Tongue (tissue), 1 donor: ENCODE measurements at regions not wholly inside any gene's neighbourhood (a gene's known extent, or its start where the extent isn't known, plus 50 kb on each side); places are given as distances from the start of the nearest gene placed in this dataset.
"Not testable (repeated sequence)": the region's sequence is repeated elsewhere in the genome, so short reads cannot be mapped to it uniquely, and the experiment has no call there.

ENCODE experiments used
- DNase-seq: peaks from one replicate; pipeline ENCODE4 v3.0.0-alpha.2; 2015

DNA sequence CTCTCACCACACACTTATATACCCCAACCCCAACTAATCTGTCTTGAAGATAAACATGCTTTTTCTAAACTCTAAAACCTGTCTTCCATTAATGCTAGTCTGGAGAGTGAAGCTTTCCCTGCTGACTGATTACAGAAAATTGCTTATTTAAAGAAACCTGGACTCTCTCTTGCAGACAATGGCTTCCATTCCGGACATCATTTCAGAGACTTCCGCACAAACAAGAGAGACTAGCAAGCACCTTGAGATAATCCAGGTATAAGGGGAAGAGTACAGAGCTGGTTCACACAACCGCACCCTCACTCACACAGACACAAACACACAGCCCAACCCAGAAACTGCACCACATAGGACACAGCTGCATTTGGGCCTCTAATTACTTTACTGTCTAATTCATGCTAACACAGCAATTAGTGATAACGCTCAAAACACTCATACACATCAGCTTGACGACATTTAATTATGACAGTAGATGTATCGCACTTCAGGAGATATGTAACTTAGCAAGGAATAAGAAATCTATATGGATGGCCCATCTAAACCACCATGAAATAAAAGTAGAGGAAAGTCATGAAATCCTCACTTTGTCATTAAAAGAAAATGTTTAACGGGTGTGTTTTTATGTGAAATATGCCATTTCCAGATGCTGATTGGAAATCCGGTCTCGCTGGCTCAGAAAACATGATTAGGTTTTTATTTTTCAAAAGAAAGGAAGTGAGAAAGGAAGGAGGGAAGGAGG, 138.1 kb upstream of the JARID2 start:
- peak; percentile 18 for DNase-seq

DNA sequence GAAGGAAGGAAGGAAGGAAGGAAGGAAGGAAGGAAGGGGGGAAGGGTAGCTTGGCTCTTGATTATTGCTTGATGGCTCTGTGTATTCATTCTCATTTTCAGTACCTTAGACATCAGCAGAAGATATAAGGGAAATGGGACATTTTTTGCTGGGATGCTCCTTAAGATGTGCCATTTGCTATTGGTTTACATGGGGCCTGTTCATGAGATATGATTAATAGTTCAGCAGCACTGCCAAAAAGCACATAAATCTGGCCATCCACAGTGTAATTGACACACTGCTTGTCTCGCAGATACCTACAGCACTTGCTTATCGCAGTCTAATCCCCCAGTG, 137.5 kb upstream of the JARID2 start:
- no peak for DNase-seq

DNA sequence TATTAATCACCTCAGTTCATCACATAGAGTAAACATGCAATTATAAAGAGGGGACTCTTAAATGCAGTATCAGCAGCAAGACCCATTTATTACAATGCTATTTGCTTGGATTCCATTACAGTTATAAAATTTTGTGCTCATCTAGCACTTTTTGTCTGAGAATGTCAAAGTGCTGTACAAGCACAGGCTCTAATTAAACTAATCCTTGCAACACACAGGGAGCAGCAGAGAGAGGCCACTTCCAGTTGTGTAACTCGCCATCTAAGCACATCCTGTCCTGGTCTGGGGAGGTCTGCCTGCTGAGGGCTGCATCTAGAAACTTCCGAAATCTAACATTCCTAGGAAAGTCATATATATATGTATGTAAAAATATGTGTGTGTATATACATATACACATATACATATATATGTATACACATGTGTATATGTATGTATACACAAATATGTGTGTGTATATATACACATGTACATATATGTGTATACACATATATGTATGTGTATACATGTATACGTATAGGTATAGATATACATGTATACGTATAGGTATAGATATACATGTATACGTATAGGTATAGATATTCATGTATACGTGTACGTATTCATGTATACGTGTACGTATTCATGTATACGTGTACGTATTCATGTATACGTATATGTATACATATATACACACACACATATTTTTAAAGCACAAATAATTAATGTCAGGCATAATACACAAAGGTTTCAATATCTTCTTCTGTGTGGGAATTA, 136.4 kb upstream of the JARID2 start:
- no peak for DNase-seq

DNA sequence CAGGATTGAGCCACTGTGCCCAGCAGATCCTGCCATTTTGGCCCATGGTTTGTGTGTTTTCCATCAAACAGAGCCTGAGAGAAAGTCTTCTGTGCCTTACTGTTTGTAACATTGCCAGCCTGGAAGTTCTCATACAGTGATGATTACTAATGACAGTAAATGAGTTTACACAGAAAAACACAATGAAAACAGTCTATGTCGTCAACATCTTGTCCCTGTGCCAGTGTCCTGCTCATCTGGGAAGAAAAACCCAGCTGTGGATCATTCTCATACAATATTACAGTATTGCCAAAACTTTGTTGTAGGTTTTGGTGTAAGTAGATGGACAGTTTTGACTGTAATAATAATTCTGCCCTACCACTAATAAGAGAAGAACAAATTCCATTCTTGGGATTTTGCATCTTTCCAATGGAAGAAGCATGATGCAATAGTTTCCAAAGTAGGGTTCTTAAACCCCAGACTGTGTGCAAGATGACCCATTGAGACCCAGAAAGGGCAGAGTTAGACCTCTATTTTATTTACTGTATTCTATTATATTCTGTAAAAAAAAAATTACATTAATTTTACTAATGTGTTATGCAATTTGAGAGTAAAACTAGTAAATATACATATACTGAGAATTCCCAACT, 135.0 kb upstream of the JARID2 start:
- DNase-seq, result no peak

DNA sequence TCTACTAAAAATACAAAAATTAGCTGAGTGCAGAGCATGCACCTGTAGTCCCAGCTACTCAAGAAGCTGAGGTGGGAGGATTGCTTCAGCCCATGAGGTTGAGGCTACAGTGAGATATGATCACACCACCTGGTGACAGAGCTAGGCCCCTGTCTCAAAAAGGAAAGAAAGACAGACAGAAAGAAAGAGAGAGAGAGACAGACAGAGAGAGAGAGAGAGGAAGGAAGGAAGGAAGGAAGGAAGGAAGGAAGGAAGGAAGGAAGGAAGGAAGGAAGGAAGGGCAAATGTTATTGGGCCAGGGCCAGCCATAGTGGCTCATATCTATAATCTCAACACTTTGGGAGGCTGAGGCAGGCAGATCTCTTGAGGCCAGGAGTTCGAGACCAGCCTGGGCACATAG, 134.3 kb upstream of the JARID2 start:
- DNase-seq, result not testable (repeated sequence)

DNA sequence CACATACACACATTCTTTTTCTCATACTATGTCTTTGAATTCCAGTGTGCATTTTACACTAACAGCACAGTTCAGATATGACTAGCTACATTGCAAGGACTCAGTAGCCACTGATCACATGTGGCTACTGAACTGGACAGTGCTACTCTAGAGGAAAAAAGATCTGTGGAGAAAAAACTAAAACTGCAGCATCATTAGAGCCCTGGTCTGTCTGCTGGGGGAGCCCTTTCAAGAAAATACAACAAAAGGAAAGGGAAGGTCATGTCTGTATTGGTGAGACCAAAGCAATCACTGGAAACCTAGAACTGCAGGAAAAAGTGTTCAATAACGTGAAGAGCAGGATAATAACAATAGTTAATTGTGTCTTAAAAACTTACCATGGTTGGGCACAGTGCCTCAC, 132.3 kb upstream of the JARID2 start:
- no peak for DNase-seq

DNA sequence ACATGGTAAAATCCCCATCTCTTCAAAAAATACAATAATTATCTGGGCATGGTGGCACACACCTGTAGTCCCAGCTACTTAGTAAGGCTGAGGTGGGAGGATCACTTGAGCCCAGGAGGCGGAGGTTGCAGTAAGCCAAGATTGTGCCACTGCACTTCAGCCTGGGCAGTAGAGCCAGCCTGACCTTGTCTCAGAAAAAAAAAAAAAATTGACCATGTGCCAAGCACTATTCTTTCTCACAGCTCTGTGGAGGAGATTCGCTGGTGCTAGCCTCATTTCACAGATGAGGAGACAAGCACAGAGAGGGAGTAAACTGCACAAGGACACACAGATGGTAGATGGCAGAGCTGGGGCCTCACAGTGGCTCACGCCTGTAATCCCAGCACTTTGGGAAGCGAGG, 131.8 kb upstream of the JARID2 start:
- no peak for DNase-seq

DNA sequence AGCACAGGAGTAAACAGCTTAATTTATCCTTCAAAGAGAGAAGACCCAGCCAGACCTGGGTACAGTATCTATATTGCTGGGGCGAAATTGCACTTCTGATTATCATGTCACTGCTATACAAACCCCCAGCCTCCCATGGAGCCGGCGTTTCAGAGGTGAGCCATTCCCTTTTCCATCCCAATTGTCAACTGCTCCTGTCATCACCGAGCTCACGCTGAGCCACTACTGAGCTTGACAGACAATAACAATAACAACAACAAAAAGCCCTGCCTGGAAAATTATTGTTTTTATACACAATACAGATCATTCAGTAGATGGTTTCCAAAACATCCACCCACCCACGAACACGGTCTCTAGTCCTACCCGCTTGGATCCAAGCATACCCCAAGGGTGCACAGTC, 129.0 kb upstream of the JARID2 start:
- DNase-seq, result no peak

DNA sequence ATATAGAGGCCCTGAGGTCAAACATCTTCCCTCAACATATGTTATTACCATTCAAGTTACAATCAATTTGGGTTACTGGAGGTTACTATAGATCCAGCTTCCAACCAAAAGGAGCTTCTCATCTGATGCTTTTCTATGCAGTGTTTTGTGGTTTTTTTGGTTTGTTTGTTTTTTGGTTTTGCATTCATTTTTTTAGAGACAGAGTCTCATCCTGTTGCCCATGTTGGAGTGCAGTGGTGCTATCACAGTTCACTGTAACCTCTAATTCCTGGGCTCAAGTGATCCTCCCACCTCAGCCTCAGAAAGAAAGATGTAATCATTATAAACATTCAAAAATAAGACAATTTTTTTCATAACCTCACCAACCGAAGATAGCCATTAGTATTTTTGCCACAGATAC, 124.4 kb upstream of the JARID2 start:
- no peak for DNase-seq

DNA sequence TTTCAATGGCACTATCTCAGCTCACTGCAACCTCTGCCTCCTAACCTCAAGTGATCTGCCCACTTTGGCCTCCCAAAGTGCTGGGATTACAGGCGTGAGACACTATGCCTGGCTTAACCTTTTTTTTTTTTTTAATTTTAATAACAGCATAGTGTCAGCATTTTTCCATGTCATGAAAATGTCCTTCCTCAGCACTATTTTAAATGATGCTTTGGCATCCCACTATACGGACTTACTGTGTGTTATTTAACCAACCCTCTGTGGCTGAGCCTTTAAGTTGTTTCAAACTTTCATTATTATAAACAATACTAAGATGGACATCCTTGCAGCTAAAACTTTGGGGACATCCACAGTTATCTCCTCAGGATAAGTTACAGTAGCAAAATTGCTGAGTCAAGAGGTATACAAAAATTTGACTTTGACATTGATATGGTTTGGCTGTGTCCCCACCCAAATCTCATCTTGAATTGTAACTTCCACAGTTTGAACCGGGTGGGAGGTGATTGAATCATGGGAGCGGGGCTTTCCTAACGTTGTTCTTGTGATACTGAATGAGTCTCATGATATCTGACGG, 123.8 kb upstream of the JARID2 start:
- DNase-seq, result no peak

DNA sequence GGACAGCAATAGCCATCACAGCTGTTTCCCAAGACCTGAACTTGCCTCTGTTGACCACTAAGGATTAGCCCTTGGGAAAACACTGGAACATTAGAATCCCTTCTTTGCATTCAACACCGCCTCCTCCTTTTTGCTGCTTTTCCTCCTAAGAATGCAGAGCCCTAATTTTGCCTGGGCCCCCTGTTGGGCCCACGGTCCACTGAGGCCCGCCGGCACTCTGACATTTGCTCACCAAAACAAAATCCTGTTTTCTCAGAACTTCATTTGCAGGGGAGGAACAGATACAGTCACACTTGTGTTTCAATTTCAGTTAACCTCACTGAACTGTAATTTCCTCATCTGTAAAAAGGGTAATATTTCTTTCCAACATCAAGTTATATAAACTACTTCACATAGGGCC, 116.0 kb upstream of the JARID2 start:
- no peak for DNase-seq

DNA sequence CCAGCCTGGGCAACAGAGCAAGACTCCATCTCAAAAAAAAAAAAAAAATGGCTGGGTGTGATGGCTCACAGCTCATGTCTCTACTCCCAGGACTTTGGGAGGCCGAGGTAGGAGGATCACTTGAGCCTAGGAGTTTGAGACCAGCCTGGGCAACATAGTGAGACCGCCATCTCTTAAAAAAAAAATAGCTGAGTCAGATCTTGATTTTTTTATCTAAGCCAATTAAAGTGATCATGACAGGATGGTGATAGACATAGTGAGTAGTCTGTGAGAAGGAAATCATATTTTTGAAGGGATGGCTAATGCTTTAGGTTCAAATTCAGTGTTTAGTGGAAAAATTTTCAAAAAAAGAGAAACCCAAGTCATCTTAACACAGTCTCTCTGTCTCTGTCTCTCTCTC, 114.6 kb upstream of the JARID2 start:
- DNase-seq, result no peak

DNA sequence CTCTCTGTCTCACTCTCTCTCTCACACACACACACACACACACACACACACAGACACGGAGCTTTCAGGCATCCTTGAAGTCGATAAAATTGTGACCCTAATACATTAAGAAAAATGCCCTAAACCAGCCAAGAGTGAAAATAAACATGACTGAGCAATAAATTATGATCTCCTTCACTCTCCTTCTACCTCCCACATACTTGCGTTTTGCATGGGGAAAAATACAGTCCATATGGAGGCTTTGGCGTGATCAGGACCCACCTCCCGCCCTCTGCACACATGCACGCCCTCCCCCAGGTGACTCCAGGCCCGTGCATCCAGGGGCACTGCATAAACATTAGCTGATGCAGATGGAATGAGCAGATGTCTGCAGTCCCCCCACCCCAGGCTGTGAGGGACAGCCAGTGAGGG, 114.2 kb upstream of the JARID2 start:
- DNase-seq, result no peak

DNA sequence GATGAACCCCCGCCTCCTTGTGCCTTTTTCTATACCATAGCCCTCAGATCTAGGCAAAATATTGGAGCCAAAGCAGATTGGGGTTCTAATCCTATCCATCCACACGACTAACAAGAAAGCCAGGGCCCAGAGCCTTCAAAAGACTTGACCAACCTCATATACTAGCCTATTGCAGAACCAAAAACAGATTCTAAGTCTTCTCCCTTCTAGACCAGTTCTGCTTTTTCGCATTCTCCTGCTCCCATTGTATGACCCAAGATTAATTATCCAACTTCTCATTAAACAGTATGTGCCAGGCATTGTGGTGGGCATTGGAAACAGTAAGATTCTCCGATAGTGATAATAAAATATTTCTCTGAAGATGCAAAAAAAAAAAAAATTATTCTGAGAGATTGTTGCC, 113.7 kb upstream of the JARID2 start:
- no peak for DNase-seq

DNA sequence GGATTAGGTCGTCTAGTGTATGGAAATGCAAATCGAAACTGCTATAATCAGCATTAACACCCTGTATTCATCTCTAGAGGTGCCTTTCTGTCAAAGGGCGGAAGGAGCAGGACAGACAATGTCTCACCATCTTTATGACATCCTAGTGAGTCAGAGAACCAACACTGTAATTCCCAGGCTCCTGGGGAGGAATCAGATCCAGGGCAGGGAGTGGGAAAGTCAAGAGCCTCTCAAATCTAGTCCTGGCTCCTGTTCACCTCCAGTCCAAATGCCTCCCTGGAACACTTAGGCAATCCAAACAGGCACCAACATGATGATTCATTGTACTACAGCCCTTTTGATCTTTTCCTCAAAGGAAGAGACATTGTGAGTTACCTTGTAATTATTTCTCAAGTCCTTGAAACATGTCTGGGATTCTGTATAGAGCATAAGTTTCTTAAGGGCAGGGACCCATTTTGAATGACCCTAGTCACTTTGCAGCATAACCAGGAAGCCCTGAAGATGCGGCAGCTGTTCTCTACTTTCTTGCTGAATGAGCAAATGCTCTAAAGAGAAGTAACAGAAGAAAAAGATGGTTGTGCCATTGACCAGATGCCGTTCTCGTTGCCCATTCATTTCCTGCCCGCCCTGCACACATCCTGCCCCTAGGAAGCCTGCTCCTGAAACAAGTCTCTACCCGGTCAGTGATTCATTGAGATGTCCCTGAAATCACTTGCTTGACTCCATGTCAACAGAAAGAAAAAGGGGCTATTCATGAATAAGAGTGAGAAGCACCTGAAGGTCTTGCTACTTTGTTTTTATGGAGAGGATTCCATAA, 112.8 kb upstream of the JARID2 start:
- no peak for DNase-seq

DNA sequence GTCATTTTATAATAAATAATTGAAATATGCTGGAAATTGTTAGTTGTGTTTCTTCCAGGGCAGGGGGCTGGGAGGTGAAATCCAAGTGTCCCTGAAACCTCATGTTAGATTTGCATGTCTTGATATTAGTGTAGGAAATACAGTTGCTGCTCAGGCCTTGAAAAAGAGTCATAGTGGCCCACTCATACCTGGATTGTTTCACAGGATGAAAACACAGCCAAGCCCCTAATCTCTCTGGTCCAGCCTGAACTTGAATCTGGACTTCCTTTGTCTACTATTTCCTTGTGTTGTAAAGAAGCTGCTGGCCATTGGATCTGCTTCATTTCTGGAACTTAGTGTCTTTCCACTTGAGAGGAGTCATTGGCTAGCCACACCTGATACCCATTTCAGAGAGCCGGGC, 108.8 kb upstream of the JARID2 start:
- no peak for DNase-seq

DNA sequence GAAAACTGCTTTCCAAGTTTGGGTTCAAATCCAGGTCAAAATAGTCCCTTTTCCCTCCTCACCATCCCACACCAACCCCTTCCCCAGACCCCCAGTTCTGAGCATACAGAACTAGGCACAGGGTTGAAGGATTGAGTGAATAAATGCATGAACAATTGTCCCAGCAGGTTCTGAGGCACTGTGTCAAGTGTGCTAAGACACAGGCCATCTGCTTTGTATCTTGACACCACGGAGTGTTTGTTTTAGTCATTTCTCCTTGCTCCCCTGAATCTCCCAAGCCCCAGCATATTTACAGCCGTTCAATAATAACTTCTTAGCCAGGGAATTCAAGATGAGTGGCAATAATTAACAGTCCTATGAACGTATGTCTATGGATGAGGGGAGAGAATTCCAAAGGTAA, 102.8 kb upstream of the JARID2 start:
- DNase-seq, result no peak

DNA sequence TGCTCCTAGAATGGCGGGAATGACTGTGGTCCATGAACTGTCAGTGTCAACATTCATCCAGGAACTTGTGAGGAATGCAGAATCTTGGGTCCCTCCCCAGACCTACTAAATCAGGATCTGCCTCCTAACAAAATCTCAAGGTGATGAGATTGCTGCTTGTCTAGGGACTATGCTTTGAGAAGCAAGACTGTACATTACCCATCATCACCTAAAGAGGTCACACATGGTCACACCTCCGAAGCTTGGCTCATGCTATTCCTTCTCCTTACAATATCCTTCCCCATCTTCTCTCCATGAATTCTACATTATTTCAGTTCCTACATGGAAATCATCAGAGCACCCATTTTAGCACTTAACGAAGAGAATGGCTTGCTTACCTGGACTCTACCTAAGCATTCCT, 102.3 kb upstream of the JARID2 start:
- no peak for DNase-seq

DNA sequence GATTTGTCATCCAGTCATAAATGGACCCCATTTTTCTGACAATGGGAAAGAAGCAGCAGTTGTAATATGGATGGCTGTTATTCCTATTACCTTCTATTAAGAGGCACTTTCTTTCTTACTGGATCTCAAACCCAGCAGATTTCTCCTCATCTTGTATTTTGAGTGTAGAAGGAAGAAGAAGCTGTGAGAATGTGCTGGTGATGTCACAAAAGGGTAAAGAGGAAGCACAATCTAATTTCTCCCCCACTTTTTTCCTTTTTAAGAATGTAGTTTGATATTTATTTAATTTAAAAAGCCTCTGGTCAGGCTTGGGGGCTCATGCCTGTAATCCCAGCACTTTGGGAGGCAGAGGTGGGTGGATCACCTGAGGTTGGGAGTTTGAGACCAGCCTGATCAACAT, 100.0 kb upstream of the JARID2 start:
- no peak for DNase-seq

DNA sequence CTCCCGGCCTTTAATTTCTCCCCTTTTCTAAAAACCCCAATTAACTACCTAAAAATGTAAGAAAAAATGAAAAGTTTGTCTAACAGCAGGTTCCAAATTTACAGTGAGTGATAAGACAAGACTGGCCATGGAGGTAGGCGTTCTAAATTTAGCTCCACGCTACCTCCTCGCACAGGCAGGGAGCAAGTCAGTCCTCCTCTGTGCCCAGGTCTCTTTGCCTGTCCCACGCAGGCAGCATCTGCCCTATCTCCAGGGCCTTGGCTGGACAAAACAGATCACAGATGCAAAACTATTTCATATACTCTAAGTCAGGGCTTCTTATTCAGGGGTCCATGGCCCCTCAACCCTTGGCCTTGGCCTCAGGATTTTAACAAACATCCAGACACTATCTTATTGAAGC, 98.0 kb upstream of the JARID2 start:
- no peak for DNase-seq

DNA sequence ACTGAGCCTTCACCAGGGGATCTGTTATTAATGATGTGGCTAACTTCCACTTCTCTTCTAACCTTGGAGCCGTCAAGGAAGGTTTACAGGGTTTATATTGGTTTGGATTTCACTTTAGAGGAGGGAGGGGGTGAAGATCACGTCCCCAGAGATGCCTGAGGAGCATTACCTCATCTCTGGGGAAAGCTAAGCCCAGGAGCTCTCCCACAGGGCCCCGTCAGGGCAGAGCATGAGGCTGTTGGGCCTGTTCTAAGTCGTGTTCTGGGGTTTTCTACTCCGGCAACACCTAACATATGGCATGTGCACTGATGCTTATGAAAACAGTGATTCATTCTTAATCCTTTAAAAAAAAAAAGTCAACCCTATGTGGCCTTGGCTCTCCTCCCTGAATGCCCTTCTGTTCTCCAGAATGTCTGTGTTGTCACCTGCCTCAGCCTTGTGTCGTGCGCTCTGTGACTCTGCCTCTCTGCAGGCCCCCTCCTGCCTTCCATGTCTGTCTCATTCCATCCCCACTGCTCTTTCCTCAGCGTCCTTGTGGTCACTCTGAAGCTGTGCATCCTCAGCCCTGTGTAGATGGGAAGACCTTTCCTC, 97.4 kb upstream of the JARID2 start:
- peak; percentile 63 for DNase-seq

DNA sequence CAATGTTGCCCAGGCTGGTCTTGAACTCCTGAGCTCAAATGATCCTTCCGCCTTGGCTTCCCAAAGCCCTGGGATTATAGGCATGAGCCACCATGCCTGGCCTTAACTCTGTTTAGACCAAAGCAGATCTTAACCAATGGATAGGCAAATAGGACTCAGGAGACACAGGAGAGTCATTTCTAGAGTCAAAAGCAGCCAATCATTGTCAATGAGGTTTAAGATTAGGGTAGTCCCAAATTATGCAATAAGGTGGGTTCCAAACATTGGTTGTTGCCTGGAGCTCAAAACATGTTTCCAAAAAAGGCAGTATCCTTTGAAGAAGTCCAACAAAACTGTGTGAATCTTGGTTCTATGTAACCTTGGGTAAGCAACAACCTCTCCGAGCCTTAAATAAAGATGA, 95.7 kb upstream of the JARID2 start:
- DNase-seq, result no peak
